ENCODE measurements at regions not wholly inside any gene's neighbourhood (a gene's known extent, or its start where the extent isn't known, plus 50 kb on each side); places are given as distances from the start of the nearest gene placed in this dataset.

DNA sequence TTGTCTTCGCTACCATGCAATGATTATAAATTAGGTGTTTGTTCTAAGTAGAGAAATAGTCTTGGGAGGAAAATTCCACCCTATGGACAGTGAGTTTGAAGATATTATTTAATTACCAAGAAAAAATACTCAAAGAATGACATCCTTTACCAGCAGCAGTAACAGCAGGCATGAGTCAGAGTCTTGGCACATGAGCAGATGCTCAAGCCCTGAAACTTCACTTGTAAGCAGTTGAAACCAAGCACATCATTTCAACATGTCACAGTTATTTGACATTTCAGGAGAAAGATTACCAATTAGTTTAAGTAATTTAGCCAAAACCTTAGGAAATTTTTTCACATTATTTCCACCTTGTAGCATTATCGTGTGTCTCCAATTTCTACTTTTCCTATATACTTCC is 99.2 kb downstream of the C12orf50 start:
- peak in 11 of 58 donors; percentile 2 to 53 (median 12) for DNase-seq

DNA sequence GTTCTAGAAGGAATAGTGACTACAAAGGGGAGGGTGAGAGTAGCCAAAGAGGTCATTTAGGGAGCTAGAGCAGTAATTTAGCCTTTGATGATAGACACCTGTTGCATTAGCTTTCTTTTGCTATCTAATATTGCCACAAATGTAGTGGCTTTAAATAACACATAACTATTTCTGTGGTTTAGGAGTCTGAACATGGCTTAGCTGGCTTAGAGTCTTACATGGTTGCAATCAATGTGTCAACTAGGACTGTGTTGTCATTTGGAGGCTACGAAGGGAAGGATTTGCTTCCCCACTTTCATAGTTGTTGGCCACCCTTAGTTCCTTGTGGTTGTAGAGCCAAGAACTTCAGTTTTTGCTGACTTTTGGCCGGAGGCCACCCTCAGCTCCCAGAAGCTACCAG is 99.9 kb downstream of the C12orf50 start:
- DNase-seq: no peak

DNA sequence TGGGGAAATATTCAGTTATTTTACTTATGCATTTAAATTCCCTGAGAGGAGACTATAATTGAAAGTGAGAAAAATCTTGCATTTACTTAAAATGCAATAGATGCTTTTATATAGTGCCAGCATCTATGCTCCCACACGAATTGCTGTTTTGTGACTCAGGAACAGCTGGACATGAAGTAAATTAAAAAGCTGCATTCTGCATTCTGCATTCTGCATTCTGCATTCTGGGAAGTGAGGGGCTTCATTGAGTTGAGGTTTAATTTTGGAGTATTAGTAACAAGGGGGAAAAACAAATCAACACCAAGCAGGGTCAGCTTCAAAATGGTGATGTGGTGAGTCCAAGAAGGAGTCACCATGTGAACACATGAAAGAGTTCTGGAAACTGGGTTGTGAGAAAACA is 101.2 kb downstream of the C12orf50 start:
- DNase-seq: no peak

DNA sequence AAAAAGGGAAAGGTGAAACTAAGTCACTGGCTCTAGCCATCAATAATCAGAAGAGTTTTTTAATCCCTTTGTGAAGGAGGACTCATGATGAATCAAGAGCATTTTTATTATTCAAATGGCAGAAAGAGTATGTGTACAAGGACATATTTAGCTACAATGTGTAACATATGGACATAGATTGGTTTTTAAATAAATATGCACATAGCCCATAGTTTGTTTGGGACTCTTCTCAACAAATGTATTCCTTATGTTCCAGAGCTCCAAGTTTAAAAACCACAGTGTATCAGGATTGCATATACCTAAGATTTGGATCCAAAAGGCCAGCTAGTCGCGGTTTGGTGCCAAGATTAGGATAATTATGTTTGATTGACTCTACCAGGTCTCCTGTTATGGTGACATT is 104.2 kb downstream of the C12orf50 start:
- no peak for DNase-seq

DNA sequence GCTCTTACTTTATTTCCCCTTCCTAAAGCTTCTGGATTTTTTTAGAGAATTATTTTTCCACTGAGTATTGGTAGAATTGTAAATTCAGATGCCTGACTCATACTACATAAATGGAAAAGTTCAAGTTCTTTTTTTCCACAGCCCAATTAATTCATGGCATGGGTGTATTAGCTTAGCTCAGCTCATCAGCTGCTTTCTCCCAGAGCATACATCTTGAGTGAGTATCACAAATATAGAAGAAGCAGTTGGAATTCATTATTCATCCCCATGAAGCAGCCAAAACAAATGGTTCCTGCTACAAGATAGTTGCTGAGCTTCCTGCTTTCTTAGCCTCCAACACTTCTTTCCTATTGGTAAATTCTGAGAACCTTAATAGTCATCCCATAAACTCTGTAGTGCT is 105.1 kb downstream of the C12orf50 start:
- peak in 2 of 58 donors; percentile 5 to 7 for DNase-seq

DNA sequence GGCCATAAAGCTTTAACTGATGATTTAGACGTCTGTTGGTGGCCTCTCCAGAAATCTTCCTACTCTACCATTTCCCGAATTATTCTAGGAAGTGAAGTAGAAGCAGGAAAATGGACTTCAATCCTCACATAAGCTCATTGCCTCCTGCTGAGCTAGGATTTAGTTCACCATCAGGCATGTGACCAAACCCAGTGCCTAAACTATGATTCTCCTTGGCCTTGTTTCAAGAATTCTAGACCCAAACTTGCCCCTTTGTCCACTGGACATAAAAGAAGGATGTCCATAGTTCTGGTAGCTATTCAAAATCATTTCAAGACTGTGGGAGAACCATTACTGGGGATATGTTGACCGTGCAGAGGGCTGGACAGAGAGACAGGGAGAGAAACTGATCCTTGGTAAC is 105.8 kb downstream of the C12orf50 start:
- no peak for DNase-seq

DNA sequence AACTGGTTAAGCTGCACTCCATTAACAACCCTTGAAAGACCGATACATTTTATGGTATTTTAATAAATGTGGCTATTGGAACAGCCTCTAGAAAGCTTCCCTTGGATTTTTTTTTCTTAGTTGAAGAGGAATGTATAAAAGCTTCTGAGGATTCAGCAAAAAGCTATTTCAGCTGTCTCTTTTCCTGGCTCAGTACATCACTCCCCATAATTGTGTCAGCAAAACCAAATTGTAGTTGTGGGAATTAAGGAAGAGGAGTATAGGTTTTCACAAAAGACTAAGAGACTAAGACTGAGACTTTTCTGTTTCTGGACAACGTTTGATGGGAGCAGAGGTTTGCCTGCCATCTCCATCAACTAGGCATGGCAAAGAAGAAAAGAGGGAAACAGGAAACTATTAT is 106.5 kb downstream of the C12orf50 start:
- no peak for DNase-seq

DNA sequence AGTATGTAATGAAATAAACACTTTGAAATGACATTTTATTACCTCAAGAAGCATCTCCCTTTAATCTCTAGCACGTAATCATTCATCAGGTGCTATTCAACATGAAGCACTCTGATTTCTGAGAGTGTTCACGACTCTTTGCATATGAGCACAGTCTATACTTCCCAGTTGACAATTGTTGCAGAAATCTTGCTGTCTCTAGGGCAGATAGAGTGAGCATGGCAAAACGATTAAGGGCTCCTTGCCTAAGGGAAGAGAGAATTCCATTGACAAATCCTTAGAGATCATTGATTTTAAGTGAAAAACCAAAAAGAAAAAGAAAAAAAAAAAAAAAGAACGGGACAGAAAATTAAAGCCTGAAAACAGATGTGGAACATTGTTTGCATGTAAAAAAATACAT is 107.6 kb downstream of the C12orf50 start:
- no peak for DNase-seq

DNA sequence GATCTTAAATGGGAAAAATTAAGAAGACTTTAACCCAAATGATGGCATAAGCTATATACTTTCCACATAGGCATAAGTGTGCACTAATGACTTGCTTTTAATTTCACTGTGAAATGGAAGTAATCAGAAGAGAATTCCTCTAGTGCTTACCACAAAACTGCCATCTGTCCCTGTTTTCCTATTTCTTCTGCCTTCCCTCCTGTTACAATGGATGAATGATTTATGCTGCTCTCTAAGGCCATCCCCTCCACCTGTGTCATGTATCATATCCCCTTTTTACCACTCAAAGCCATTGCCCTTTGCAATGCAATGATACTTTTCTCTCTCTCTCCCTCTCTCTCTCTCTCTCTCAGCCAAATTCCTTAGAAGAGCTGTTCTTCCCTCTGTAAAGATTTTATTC is 109.1 kb downstream of the C12orf50 start:
- DNase-seq: no peak

DNA sequence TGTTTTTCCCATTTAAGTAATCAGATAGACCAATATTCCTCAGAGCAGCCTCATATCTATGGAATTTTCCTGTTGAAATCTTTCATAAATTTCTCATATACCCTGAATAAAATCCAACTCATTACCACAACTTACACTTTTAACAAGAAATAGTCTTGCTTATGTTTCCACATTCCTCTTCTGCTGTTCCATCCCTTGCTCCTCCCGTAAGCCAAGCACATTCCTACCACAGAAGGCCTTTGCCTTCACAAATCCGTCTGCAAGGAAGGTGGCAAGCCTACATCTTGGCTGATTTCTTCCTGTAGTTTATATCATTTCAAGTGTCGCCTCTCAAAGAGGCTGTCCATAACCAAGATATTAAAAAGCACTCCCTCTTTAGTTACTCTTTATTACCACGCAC is 127.7 kb downstream of the C12orf50 start:
- no peak for DNase-seq

DNA sequence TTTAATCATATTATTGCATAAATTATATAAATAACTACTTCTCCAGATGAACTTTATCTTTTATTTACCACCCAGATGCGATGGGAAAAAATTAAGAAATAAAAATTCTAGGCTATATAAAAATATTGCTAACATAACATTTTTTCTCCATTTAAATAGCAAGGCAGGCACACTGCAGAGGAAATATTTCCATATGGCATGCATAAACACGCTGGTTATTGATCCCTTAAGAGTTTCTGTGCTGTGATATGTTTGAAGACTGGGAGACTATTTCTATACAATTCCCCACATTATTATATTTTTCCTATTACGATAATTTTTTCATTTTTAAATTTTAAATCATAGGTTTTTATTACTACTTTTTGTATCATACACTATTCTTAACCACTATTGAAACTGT is 131.5 kb downstream of the C12orf50 start:
- DNase-seq: no peak

DNA sequence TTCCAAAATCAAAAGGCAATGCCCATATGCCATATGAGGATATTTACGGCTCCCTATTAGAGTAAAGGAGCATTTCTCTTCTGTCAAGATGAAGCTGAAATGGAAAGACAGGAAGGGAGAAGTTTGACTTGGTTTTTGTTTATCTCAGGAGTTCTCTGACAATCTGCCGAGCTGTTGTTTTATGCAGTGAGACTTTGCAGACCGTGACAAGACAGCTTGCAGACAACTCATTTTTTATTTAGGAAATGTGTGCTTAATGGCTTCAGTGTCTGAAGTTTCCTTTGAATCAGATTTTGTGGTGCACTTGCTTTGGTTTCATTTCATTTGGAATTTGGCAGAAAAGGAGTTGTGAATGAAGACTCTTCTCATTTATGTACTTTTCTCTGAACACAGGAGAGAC is 145.4 kb downstream of the C12orf50 start:
- DNase-seq: no peak

DNA sequence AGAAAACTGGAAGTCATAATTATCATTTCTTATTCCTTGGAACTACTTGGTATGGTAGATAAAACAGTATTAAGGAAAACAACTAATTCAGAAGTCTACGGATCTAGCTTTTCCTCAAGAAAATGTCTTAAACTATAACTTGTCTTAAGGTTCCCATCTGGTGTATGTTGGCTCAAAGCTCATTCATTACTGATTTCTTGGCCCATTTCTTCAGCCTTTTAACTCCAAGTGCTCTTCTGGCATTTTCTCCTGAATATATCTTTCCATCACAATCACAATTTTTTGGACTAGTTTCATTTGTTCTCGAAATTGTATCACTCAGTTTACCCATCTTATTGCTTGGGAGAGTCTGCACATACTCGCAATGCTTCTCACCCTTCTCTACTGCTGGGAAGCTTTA is 150.1 kb downstream of the C12orf50 start:
- no peak for DNase-seq

DNA sequence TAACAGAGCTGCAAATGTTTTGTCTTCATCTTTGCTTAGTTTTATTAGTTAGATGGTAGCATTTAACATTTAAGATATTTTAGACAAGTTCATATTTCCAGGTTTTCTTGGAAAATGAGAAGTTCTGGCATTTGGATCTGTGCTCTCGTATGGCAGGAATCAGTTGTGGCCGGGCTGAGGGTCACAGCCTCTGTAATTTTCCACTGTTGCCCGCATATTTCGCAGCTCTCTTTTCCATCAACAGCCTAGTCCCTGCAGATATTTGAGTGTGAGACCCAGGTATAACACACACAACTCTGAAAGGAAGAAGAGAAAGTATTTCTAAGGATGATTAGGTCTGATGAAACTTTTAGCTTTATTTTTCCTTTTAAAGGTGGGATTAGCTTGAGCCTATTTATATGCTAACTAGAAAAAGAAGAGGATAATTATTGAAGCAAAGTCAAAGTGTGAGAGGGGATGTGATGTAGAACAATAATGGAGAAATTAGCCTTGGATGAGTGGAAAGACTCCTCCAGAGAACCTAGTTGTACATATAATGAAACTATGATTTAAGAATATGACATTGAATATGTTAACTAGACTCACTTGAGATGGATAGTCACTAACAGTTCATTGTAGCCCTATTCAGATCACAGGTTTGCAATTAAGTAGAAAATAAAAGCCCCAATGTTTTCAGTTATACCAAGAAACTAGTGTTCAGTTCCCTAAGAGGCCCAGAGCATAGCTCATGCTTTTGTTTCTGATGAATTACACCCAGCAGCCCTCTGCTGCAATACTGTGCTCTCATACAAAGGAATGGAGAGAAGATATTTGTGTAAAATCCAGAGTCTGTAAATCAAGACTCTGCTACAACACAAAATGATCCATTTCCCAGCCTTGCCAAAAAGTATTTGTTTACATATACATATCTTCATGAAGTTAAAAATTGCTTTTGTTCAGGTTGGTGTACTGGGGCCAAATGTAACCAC is 158.4 kb downstream of the C12orf50 start:
- DNase-seq: no peak

DNA sequence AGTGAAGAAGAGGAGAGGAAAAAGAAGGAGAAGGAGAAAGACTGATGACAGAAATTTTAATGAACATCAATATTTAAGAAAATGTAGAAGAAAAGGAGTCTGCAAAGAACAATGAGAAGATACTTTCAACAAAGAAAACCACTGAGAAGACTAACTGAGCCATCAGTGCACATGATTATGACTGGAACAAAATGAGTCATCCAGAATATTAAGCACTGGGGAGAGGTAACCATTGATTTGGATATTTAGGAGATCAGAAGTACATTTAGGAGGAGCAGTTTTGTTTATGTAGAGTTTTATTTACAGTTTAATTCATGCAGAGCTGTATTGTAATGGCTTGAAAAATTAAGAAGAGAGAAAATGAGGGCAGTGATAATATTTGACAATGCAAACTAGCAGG is 159.1 kb downstream of the C12orf50 start:
- DNase-seq: no peak

DNA sequence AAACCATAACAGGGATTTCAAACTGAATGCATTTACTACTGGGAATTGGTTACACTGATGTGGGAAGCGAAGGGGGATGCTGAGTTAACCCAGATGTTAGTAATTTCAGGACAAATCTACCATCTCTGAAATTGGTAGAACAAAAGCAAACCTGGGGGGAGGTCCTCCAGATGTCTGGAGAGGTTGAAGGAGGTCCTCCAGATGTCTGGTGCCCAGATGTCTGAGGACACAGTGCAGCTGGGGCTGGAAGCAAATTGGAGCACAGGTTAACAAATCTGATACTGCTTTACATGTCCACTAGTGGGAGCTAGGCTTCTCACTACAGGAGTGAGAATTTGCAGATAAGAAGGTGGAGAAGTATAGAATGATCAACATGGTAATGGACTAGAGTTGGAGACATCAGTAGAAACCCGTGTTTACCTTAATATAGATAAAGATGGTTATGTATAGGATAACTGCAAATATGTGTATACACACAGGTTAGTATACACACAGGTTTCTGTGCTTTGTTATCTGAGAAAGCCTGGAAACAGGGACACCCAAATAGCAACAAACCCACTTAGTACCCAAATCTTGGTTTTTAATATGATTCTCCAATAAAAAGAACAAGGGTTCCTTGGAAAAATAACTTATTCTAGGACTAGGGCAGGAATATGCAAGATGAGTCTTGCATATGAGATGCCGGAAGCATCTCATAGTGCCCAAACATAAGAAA is 162.5 kb downstream of the C12orf50 start:
- no peak for DNase-seq

DNA sequence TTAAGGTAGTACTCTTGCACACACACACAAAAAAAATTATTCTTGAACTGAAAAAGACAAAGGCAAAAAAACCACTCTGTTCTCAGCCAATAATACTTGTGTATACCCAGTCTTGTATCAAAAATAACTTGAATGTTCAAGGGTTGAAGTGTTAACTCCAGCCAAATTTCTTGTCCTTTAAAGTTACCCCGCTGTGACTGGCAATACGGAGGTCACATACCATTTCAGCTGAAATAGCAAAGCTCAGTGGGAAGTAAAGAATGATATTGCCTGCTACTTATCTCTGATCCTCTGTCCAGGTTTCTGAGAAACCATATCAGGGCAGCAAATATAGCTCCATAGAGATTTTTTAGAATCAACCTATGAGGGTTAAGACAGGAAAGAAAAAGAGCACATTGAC is 167.4 kb downstream of the C12orf50 start:
- no peak for DNase-seq

DNA sequence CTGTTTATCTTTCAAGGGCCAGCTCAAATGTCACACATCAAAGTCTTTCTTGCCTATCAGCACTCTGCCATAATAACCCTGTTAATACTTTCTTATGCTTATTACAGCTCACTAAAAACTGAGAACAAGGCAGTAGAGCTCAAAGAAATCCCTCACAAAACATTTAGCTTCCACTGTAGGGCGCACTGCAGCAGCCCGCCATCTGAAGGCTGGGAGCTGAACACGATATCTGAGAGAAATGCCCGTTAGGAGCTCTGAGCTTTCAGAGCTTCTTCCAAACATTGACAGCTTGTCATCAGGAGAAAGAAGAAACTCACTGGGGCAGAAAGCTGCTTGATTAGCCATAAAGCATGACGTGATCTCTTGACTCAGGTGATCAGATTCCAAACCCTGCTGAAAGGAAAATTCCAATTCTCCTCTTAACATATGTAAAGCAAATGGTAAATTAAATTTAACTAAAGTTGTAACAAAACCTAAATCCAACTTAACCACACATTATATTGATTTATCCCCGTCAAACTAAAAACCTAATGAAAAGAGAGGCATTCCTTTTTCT is 175.7 kb downstream of the C12orf50 start:
- no peak for DNase-seq

DNA sequence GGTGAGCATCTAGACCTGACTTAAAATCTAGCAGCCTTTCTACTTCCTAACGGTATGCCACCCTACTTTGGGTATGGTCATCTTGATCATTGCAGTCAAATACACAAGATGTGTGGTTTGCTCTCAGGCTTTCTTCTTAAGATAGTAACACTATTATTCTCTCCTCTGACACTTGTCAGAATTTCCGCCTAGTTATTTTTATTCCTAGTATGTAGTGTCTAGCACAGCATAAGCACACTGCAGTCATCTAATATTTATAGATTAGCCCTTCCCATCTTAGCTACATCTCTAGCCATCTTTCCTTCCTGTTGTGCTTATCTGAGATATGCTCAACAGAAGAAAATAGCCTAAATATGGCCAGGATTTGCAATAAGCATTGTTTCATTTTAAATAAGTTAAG is 180.1 kb downstream of the C12orf50 start:
- no peak for DNase-seq

DNA sequence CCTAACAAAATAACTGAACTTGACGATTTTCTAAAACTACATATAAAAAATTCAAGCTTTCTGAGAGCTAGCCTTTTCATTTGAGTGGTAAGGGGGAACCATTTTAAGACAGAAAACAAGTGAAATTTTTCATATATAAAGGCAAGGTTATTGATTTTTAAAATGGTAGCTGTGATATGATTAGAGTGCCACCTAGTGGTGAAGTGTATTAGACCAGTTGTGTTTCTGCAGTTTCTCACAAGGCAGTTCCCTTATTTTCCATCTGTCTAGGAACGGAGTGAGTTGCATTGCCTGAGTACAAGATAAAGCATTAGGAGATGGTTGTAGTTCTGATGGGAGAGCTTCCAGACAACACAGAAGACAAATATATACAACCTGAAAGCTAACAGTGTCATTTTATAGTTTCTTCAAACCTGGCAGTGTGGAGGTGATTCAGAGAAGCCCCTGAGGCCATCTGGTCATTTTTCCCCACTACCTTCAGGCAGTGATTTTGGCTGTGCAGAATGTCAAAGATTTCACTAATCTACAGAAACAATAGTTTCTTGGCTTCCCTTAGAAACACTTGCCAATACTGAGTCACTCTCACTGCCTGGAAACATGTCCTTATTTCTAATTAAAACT is 180.8 kb downstream of the C12orf50 start:
- DNase-seq: peak in 4 of 58 donors; percentile 0 to 38 (median 20)

DNA sequence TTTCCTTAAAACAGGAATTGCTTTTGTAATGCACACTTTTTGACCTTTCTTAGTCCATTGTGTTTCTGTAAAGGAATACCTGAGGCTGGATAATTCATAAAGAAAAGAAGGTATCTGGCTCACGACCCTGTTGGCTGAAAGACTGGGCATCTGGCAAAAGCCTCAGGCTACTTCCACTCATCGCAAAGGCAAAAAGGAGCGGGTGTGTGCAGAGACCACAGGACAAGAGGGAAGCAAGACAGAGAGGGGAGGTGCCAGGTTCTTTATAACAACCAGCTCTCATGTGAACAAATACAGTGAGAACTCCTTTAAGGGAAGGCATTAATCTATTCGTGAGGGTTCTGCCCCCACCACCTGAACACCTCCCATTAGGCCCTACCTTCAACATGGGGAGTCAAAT is 182.1 kb downstream of the C12orf50 start:
- DNase-seq: no peak

DNA sequence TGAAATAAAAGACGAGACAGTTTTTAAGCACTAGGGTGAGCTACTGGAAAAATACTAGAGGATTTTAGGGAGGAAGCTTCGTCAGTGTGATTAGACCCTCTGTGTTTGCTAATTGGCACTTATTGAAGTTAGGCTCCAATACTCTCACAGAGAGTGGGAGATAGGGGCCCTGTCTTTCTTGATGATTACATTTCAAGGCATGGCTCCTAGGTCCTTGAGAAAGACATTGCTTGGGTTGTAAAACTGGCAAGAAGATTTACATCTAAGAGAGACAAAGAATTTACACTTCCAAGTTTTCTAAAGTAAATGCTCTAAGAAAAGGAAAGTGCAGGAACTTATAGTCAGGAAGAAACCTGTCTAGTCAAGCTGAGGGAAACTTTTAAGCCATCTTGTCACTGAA is 183.2 kb downstream of the C12orf50 start:
- DNase-seq: no peak

All from anterior cingulate cortex (tissue), 58 donors.